ENCODE measurements at regions not wholly inside any gene's neighbourhood (a gene's known extent, or its start where the extent isn't known, plus 50 kb on each side); places are given as distances from the start of the nearest gene placed in this dataset.

DNA sequence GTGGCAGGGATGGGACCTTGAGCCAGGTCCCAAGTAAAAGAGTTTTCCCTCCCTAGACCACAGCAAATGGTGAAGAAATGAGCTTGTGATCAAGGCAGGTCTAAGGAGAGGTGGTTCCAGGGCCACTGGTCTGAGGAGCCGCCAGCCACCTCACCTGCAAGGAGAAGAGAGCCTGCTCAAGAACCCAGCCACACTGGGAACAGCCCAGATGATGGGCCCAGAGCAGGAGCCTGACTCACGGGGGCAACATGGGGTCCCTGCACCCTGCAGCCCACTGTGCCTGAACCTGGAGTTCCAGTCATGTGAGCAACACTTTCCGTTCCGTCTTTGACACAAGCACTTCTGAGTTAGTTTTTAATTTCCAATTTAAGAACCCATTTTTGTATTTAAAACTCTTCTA lies 204.5 kb upstream of the CDH4 start:
- Histone ChIP-seq H3K36me3 (replicated peaks; ENCODE audit: insufficient read depth, low read length) (no peaks in the 10 kb centered on the region), H3K9me3 (replicated peaks; ENCODE audit: insufficient read depth, low read length) (no peaks in the 10 kb centered on the region), H3K27ac (ENCODE audit: low read length) (no peak overlapping the region), H3K9ac (ENCODE audit: low read length) (no peak overlapping the region), H3K9me2 (replicated peaks; ENCODE audit: insufficient read depth, low read length) (no peaks in the 10 kb centered on the region), H3K79me2 (ENCODE audit: low read length) (no peaks in the 10 kb centered on the region), H4K20me1 (ENCODE audit: insufficient read depth, low read length) (no peaks in the 10 kb centered on the region), H3K27me3 (replicated peaks; ENCODE audit: insufficient read depth, low read length) (peaks cover 20% of the 10 kb centered on the region), H3K4me3 (ENCODE audit: low read length) (no peak overlapping the region), H3F3A (ENCODE audit: insufficient read depth, low read length) (no peaks in the 10 kb centered on the region), H2AFZ (ENCODE audit: low read length) (no peak overlapping the region), H3K4me1 (ENCODE audit: low read length) (no peaks in the 10 kb centered on the region), H3K4me2 (ENCODE audit: low read depth, low read length) (no peak overlapping the region)
- TF ChIP-seq EZH2 (optimal IDR thresholded peaks at IDR 0.05; ENCODE audit: low read depth, low read length) (no peak), CTCF (IDR thresholded peaks at IDR 0.05; ENCODE audit: low read length) (no peak), EZH2phosphoT487 (IDR thresholded peaks at IDR 0.05; ENCODE audit: low read length) (no peak)
- DNase-seq: no peak

DNA sequence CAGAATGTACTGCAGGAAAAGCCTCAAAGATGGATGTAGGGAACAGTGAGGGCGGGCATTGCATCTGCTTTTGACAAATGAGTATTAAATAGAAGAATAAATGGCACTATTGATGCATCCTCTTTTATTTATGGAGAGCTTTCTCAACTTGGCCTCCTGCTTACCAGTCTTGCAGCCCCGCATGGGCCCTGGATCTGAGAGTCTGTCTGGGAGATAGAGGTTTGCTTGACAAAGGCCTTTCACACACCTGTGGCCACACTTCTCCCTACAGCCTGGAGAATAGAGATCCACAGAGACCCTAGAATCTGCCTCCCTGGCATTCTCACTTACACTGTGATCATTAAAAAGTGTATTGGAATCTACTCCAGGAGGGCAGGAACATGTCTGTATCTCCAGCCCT lies 203.8 kb upstream of the CDH4 start:
- Histone ChIP-seq H3K27ac (ENCODE audit: low read length) (no peak overlapping the region), H3K27me3 (replicated peaks; ENCODE audit: insufficient read depth, low read length) (peaks cover 19% of the 10 kb centered on the region), H3K9me3 (replicated peaks; ENCODE audit: insufficient read depth, low read length) (no peaks in the 10 kb centered on the region), H2AFZ (ENCODE audit: low read length) (no peak overlapping the region), H3K4me2 (ENCODE audit: low read depth, low read length) (no peak overlapping the region), H3K4me1 (ENCODE audit: low read length) (no peaks in the 10 kb centered on the region), H3K36me3 (replicated peaks; ENCODE audit: insufficient read depth, low read length) (no peaks in the 10 kb centered on the region), H3F3A (ENCODE audit: insufficient read depth, low read length) (no peaks in the 10 kb centered on the region), H3K79me2 (ENCODE audit: low read length) (no peaks in the 10 kb centered on the region), H3K9me2 (replicated peaks; ENCODE audit: insufficient read depth, low read length) (no peaks in the 10 kb centered on the region), H3K4me3 (ENCODE audit: low read length) (no peak overlapping the region), H3K9ac (ENCODE audit: low read length) (no peak overlapping the region), H4K20me1 (ENCODE audit: insufficient read depth, low read length) (no peaks in the 10 kb centered on the region)
- TF ChIP-seq EZH2phosphoT487 (IDR thresholded peaks at IDR 0.05; ENCODE audit: low read length) (no peak), CTCF (IDR thresholded peaks at IDR 0.05; ENCODE audit: low read length) (no peak)
- no peak for DNase-seq

- Histone ChIP-seq H2AFZ (ENCODE audit: low read length) (no peak overlapping the region), H3K27ac (ENCODE audit: low read length) (no peak overlapping the region), H3K4me2 (ENCODE audit: low read depth, low read length) (no peak overlapping the region), H3K36me3 (replicated peaks; ENCODE audit: insufficient read depth, low read length) (no peaks in the 10 kb centered on the region), H3K9me2 (replicated peaks; ENCODE audit: insufficient read depth, low read length) (no peaks in the 10 kb centered on the region), H3K79me2 (ENCODE audit: low read length) (no peaks in the 10 kb centered on the region), H4K20me1 (ENCODE audit: insufficient read depth, low read length) (no peaks in the 10 kb centered on the region), H3K4me1 (ENCODE audit: low read length) (no peaks in the 10 kb centered on the region), H3F3A (ENCODE audit: insufficient read depth, low read length) (no peaks in the 10 kb centered on the region), H3K9me3 (replicated peaks; ENCODE audit: insufficient read depth, low read length) (no peaks in the 10 kb centered on the region), H3K27me3 (replicated peaks; ENCODE audit: insufficient read depth, low read length) (peaks cover 17% of the 10 kb centered on the region), H3K4me3 (ENCODE audit: low read length) (no peak overlapping the region), H3K9ac (ENCODE audit: low read length) (no peak overlapping the region)
- TF ChIP-seq CTCF (IDR thresholded peaks at IDR 0.05; ENCODE audit: low read length): no peak
- no peak for TF ChIP-seq EZH2phosphoT487 (IDR thresholded peaks at IDR 0.05; ENCODE audit: low read length)
- TF ChIP-seq EZH2 (optimal IDR thresholded peaks at IDR 0.05; ENCODE audit: low read depth, low read length): no peak
- no peak for DNase-seq
These were observed 202.4 kb upstream of the CDH4 start for GRCh38 chr20:61049684-61050083.
